Lung (tissue), 11 donors: ENCODE measurements at regions not wholly inside any gene's neighbourhood (a gene's known extent, or its start where the extent isn't known, plus 50 kb on each side); places are given as distances from the start of the nearest gene placed in this dataset.
A peak's percentile ranks its signal among the peaks of the same experiment; 100 is the strongest.

Experiments used
- ATAC-seq: fragments of 200-7000 bp; cut with Tn5 transposase; one replicate; pipeline ENCODE4 v1.9.1; 2020; ENCODE audit warnings: moderate number of reproducible peaks; ENCODE audit not compliant: insufficient read depth, low FRiP score
- DNase-seq, 3 donors: peaks; one replicate each; pipeline ENCODE4 v3.0.0-alpha.2; 2013 to 2017
- H3K27ac ChIP-seq, 2 donors: one replicate each; pipeline ENCODE4 v1.5.1; 2013; ENCODE audit warnings: mild to moderate bottlenecking in 2 of 2, moderate library complexity in 2 of 2, control low read depth in 1 of 2, inconsistent platforms in 1 of 2, low read depth in 1 of 2, low read length in 1 of 2
- H3K27me3 ChIP-seq, 3 donors: one replicate each; pipeline ENCODE4 v1.5.1; 2013; ENCODE audit warnings: low read length in 2 of 3; ENCODE audit not compliant: control insufficient read depth in 3 of 3, insufficient read depth in 3 of 3
- H3K36me3 ChIP-seq, 4 donors: one replicate each; pipeline ENCODE4 v1.5.1; 2013; ENCODE audit warnings: low read length in 4 of 4, mild to moderate bottlenecking in 1 of 4, moderate library complexity in 1 of 4; ENCODE audit not compliant: control insufficient read depth in 4 of 4, insufficient read depth in 4 of 4
- H3K4me1 ChIP-seq, 5 donors: one replicate each; pipeline ENCODE4 v1.5.1; 2013; ENCODE audit warnings: low read length in 5 of 5, mild to moderate bottlenecking in 2 of 5, moderate library complexity in 1 of 5; ENCODE audit not compliant: control insufficient read depth in 5 of 5, insufficient read depth in 5 of 5
- H3K4me3 ChIP-seq: one replicate; pipeline ENCODE4 v1.5.1; 2013; ENCODE audit warnings: mild to moderate bottlenecking, control low read depth, moderate library complexity
- H3K9ac ChIP-seq, 2 donors: one replicate each; pipeline ENCODE4 v1.5.1; 2013; ENCODE audit warnings: low read length in 2 of 2, control low read depth in 1 of 2; ENCODE audit not compliant: insufficient read depth in 1 of 2
- H3K9me3 ChIP-seq, 4 donors: one replicate each; pipeline ENCODE4 v1.5.1; 2013; ENCODE audit warnings: low read length in 3 of 4, mild to moderate bottlenecking in 1 of 4, moderate library complexity in 1 of 4; ENCODE audit not compliant: control insufficient read depth in 4 of 4, insufficient read depth in 3 of 4
- WGBS, 2 donors: extraction: QIAGEN DNeasy Blood & Tissue Kit; methylation state at CpG; one replicate each; pipeline ENCODE4 v1.1.7; 2013; 5-methylcytosine and 5-hydroxymethylcytosine counted together
- TF ChIP-seq, protein P1 (sequence below): IDR thresholded peaks from 2 replicates; pipeline ENCODE4 v1.5.1; 2012; ENCODE audit warnings: mild to moderate bottlenecking; ENCODE audit errors: control extremely low read depth, extremely low read depth
- donor health status: control.
- donor health status: control.
- donor health status: Bipolar disorder and iron deficiency.
- donor health status: healthy.
- donor health status: DM: yes; HTN: yes; CAD: no.

DNA sequence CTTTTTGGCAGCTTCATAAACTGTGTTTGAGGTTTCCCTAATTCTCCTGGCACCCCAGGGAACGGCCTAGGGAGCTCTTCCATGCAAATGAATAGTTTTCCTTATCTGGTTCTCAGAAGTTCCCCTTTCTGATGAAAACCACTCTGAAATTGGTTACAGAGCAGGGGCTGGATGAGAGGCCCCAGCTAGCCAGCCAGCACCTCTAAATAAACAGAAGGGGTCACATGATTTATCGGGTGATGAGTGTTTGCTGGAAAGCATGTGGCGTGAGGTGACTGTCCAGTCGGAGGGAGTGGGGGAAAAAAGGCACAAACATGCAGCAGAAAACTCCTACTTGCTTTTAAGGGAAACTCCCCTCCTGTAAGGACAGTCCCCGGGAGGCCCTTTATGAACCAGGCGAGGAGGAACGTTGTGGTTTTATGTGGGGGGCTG lies 261.2 kb upstream of the ANKRD55 start:
- 30 to 46% methylated on average over 7 of the region's 7 CpGs for WGBS, 2 donors
- TF ChIP-seq, protein P1, sequence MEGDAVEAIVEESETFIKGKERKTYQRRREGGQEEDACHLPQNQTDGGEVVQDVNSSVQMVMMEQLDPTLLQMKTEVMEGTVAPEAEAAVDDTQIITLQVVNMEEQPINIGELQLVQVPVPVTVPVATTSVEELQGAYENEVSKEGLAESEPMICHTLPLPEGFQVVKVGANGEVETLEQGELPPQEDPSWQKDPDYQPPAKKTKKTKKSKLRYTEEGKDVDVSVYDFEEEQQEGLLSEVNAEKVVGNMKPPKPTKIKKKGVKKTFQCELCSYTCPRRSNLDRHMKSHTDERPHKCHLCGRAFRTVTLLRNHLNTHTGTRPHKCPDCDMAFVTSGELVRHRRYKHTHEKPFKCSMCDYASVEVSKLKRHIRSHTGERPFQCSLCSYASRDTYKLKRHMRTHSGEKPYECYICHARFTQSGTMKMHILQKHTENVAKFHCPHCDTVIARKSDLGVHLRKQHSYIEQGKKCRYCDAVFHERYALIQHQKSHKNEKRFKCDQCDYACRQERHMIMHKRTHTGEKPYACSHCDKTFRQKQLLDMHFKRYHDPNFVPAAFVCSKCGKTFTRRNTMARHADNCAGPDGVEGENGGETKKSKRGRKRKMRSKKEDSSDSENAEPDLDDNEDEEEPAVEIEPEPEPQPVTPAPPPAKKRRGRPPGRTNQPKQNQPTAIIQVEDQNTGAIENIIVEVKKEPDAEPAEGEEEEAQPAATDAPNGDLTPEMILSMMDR = no peak
- no peak overlapping the region for H3K27ac ChIP-seq

DNA sequence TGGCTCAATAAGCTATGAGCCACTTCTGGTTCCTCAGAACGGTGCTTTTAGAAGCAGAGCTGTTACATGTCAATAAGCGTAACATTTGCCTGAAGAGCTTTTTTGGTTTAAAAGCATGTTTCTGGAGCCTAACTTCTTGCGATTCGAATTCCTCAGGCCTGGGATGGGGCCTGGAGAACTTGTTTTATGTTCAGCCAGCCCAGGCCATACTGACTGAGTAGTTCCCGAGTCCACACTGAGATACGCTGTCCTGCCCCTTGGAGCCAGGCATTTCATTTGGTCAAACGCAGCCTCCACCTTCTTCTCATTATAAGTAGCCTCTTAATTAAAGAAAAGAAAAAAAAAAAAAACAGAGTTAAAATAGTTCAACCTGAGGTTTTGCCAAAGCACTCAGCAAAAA lies 260.6 kb upstream of the ANKRD55 start:
- no peaks in the 10 kb centered on the region for H3K27me3 ChIP-seq

More for the DNA sequence above, 261.2 kb upstream of the ANKRD55 start:
- H3K9ac ChIP-seq = no peak overlapping the region
- H3K27me3 ChIP-seq = no peaks in the 10 kb centered on the region
- DNase-seq (peak; percentile 92 to 98 (median 98)), ATAC-seq (peak; percentile 5)
- no peaks in the 10 kb centered on the region for H3K36me3 ChIP-seq
- peaks cover 2 to 54% (median 20%) of the 10 kb centered on the region in 5 donors for H3K4me1 ChIP-seq
- H3K4me3 ChIP-seq = no peak overlapping the region
- H3K9me3 ChIP-seq = no peaks in the 10 kb centered on the region

DNA sequence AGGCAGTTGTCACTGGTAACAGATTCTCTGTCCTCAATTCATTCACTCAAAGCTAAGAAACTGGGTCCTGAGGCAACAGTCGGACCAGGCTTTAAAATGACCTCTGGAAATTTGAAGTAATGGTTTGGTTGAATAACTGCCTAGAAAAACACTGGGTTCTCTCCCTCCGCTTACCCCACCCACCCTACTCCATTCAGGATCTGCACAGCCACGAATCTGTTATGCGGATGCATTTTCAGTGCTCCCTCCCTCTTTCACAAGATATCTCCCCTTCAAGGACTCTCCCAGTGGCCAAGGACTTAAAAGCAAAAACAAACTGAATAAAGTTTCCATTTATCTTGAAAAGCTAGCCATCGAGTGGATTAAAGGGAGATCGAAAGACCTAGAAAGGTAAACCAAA lies 260.2 kb upstream of the ANKRD55 start:
- H3K4me1 ChIP-seq = peaks cover 2 to 54% (median 20%) of the 10 kb centered on the region in 5 donors
- ATAC-seq (no peak), DNase-seq (no peak)
- H3K27me3 ChIP-seq = no peaks in the 10 kb centered on the region
- no peak overlapping the region for H3K27ac ChIP-seq
- no peak overlapping the region for H3K9ac ChIP-seq
- TF ChIP-seq, protein P1 = no peak
- H3K9me3 ChIP-seq = peaks cover 0 to 2% (median 0%) of the 10 kb centered on the region in 4 donors
- H3K4me3 ChIP-seq = no peak overlapping the region
- WGBS, 2 donors = 82 to 85% methylated on average over 6 of the region's 6 CpGs
- H3K36me3 ChIP-seq = no peaks in the 10 kb centered on the region

More for the DNA sequence above, 260.6 kb upstream of the ANKRD55 start:
- no peak overlapping the region for H3K27ac ChIP-seq
- ATAC-seq (no peak), DNase-seq (peak in 1 of 3 donors; percentile 55)
- no peak overlapping the region for H3K4me3 ChIP-seq
- TF ChIP-seq, protein P1 = no peak
- no peaks in the 10 kb centered on the region for H3K9me3 ChIP-seq
- H3K9ac ChIP-seq = no peak overlapping the region
- no peaks in the 10 kb centered on the region for H3K36me3 ChIP-seq
- 68 to 80% methylated on average over 7 of the region's 7 CpGs for WGBS, 2 donors
- H3K4me1 ChIP-seq = peaks cover 2 to 54% (median 20%) of the 10 kb centered on the region in 5 donors

DNA sequence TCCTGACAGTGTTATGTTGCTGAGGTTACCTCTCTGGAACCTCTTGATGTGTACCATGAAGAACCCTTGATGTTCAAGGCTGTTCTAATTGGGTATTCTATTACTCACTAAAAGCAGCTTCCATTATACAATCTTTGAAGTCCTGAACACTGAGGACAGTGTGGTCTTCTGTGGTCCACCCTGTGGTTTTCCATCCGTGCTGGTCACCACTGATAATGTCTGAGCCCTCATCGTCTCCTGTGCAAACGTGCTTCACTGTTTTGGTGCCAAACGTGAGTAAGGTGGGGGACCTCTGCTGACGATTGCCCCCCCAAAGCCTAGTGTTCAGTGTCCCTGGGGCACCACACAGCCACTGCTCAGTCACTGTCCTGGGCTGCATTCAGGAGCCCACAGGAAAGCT lies 259.7 kb upstream of the ANKRD55 start:
- no peaks in the 10 kb centered on the region for H3K27me3 ChIP-seq
- H3K4me3 ChIP-seq = no peak overlapping the region
- no peaks in the 10 kb centered on the region for H3K36me3 ChIP-seq
- peaks cover 2 to 54% (median 20%) of the 10 kb centered on the region in 5 donors for H3K4me1 ChIP-seq
- WGBS, 2 donors = 89% methylated on average over 5 of the region's 5 CpGs
- TF ChIP-seq, protein P1 = no peak
- no peak for DNase-seq
- no peak overlapping the region for H3K27ac ChIP-seq
- H3K9ac ChIP-seq = no peak overlapping the region
- no peak for ATAC-seq
- H3K9me3 ChIP-seq = peaks cover 0 to 2% (median 0%) of the 10 kb centered on the region in 4 donors
